ENCODE measurements at regions not wholly inside any gene's neighbourhood (a gene's known extent, or its start where the extent isn't known, plus 50 kb on each side); places are given as distances from the start of the nearest gene placed in this dataset.
"Not testable (repeated sequence)": the region's sequence is repeated elsewhere in the genome, so short reads cannot be mapped to it uniquely, and the experiment has no call there.

DNA sequence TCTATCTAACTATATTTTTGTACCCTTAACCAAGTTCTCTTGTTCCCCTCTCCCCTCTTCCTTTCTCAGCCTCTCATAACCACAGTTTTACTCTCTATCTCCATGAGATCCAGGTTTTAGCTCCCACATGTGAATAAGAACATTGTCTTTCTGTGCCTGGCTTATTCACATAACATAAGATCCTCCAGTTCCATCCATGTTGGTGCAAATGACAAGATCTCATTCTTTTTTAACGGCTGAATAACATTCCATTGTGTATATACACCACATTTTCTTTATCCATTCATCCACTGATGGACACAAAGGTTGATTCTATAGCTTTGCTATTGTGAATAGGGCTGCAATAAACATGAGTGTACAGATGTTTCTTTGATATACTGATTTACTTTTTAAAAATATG lies 83.9 kb upstream of the TMEM178A start:
- no peak for DNase-seq (ENCODE audit: low spot score)

DNA sequence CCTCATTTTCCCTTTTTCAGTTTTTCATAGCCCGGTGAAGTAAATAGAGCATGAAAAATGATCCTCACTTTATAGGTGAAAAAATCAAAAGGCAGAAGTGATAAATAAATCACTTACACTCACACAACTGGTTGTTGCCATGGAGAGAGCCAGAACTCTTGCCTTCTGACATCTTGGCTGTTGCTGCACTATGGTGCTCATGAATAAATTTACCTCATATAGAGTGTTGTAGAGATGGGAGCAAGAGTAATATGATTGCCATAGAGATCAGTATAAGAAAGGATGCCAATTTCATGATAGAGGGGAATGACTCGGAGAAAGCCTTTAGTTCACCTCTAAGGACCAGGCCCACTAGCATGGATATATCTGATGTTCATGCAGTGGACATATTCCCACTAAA lies 82.5 kb upstream of the TMEM178A start:
- no peak for DNase-seq (ENCODE audit: low spot score)

DNA sequence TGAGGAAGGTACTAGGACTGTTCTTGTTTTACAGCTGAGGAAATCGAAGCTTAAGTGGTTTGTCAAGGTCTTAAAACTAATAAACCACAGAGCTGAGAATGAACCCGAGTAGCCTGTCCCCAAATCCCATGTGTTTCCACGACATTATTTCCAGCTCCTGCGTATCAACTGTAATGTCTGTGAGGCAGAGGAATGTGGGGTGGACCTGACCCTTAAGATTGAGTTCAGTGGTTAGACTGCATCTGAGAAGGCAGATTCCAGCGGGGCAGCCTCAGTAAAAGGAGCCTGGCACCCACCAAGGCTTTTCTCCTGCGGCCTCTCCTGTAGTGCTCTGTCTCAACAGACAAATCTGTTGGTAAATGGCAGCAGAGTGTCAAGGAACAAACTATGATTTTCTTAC lies 81.9 kb upstream of the TMEM178A start:
- no peak for DNase-seq (ENCODE audit: low spot score)

DNA sequence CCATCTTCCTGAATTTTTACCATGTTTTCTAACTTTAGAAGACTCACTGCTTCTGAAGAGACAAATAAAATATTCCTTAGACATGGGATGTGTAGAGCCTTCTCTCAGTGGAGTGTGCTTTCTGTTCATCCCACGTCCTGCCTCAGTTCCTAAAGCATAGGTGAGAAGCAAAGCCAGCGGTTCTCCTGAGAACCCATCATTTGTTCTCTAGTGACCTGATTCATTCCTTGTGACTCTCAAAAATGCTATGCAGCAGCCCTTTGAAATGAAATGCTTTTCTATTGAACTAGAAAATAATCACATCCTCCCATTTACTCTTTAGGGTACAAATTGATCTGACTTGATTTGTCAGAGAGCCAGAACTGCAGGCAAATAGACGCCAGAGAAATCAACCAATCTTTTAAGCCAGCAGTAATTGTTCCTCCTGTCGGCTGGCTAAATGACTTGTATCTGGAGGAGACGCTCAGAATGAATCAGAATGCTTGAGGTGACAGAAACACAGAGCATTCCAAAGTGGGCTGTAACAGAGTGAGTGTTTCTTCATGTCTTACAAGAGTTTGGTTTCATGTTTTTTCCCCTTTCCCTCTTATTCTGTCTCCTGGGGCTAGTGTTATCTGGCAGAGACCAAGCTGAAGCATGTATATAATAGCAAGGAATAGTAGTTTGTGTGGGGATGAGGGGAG lies 81.3 kb upstream of the TMEM178A start:
- no peak for DNase-seq (ENCODE audit: low spot score)

DNA sequence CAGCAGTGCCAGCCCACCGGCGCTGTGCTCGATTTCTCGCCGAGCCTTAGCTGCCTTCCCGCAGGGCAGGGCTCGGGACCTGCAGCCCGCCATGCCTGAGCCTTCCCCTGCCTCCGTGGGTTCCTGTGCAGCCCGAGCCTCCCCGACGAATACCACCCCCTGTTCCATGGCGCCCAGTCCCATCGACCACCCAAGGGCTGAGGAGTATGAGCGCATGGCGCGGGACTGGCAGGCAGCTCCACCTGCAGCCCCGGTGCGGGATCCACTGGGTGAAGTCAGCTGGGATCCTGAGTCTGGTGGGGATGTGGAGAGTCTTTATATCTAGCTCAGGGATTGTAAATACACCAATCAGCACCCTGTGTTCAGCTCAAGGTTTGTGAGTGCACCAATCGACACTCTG lies 80.2 kb upstream of the TMEM178A start:
- DNase-seq (ENCODE audit: low spot score), result not testable (repeated sequence)

DNA sequence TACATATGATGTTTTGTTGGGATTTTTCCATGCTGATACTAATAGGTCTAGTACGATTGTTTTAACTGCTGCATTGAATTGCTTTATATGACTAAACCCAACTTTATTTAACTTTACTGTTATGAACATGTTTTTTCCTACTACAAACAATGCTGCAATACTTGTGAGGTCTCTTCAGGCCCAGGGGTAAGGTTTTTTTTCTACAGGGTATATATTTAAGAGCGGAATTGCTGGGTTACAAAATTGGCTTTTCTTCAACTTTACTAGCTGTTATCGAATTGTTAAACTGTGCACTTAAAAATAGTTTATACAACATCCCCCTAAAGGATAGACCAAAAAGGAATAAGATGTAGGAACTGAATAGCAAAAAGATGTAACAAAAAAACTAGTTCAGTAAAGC lies 78.5 kb upstream of the TMEM178A start:
- DNase-seq (ENCODE audit: low spot score), result no peak

DNA sequence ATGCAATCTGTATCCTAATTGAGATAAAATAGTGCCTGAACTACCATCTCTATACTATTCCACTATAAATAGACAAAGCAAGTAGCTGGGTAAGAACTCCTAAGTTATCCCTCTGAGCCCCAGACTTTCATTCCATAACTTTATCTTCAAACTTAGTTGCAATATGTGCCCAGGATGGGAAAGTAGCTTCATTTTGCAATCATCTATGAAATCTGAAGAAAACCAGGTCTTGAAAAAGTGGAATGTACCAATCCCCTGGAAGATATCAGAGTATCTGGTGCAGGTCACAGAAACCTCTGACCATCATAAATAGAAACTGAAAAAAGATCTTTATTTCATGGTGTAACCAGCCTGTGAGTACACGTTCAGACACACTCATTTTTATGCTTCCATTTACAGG lies 78.1 kb upstream of the TMEM178A start:
- no peak for DNase-seq (ENCODE audit: low spot score)

DNA sequence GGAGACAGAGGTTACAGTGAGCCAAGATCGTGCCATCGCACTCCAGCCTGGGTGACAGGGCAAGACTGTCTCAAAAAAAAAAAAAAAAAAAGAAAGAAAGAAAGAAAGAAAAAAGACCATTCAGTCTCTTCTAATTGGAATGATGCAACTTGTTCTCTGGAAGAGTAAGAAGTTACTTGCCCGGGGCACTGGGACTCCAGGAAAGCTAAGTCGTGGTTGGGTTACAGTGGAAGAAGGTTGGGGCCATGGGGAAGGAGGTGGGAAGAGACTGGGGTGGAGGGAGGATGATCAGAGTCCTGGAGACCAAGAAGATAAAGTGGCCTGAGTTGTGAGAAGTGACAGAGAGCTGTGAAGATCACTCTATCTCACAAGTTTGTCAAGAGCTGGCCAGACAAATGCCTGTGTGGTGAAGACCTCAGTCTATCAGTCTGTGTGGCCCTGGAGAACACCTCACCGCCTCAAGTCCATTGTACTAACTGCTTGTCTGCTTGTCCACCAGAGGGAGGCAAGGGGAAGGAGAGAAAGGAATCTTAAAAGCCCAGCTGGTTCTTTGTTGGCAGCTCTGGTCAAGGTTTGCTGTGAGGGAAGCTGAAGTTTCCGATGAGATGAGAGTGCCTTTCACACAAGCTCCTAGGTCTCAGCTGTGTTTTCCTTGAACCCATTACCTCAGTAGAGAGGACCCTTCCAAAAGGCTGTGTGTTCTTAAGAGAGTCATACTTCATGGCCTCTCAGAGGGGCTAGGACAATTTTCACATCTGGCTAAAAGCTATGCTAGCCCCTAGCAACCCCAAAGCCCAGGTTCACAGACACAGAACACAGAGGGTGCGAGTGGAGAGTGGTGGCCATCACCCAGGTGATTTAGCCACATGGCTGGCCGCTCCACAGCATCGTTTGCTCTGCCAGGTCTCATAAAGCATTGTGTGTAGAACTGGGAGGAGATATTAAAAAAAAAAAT lies 72.0 kb upstream of the TMEM178A start:
- DNase-seq (ENCODE audit: low spot score), result peak; percentile 33

DNA sequence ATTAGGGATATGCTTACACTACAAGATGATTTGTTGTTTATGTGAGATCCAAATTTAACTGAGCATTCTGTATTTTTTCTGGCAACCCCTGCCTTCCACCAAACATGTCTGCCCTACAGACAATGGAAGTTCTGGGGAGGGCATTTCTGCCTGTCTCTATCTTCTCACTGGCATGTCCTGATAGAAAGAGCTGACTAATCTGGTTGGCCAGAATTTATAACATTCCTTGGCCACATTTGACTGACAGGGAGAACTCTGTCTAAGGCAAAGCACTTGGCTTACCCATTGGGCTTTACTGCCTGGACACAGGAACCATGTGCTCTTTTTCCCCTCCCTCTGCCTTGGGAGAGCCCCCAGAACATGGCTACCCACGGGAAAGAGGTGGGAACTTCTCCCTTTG lies 70.6 kb upstream of the TMEM178A start:
- no peak for DNase-seq (ENCODE audit: low spot score)

DNA sequence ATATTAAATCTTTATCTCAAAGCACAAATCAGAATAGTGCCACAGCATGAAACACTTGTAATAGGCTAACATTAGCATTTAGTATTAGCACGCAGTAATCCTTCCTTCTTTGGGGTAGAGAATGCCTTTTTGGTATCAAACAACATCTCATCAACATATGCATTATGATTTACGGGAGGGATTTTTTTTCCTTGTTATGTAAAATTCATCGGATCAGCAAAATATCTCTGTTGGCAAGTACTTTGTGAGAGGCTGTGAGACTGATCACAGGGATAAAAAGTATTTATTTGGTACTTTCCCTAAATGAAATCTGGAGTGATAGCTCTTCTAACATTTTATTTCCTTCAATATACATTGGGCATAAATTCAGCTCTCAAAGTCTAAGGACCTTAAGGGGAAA lies 68.4 kb upstream of the TMEM178A start:
- DNase-seq (ENCODE audit: low spot score), result no peak

DNA sequence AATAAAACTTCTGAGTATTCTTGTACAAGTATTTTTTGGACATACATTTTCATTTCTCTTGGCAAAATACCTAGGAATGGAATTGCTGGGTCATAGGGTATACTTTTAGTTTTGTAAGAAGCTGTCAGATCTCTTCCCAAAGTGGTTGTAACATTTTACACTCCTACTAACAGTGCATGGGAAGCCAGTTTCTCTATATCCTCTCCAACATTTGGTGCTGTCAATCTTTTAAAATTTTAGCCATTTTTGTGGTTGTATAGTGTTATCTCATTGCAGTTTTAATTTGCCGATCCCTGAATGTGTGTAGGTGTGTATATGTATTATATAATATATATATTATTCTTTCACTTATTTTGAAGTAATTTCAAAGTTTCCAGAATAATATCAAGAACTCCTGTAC lies 63.1 kb upstream of the TMEM178A start:
- DNase-seq (ENCODE audit: low spot score), result no peak

DNA sequence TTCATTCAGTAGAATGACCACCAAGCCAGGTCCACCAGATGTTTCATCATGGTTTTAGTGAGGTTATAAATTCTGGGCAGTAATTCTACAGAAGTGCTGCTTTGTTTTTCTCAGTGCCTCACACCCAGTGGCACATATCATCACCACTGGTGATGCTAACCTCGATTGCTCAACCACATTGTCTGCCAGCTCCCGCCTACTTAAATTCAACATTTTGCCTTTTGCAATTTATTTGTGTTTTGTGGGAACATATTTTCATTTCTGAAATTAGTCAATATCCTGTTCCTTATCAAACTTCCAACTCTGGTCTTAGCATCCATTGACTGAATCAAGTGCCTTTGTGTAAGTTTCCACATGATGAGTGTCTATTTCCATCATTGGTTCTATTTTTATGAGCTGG lies 62.3 kb upstream of the TMEM178A start:
- no peak for DNase-seq (ENCODE audit: low spot score)

DNA sequence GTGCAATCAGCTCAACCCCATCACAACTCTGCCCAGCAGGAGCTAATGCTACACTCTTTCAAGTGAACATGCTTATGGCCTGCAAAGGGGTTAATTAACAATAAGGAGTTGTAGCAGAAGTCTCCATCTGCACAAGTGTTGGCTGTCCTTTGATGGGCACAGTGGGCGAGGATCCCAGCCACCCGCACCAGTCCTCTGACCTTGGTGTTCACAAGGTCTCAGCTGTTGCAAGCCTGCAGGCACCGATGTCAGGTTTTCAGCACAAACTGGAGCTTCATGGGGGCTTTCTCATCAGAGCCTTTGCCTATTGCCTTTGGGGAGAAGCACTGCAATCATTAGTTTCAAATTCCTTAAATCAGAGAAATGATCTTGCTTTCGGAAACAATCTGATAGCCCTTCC lies 60.9 kb upstream of the TMEM178A start:
- no peak for DNase-seq (ENCODE audit: low spot score)

DNA sequence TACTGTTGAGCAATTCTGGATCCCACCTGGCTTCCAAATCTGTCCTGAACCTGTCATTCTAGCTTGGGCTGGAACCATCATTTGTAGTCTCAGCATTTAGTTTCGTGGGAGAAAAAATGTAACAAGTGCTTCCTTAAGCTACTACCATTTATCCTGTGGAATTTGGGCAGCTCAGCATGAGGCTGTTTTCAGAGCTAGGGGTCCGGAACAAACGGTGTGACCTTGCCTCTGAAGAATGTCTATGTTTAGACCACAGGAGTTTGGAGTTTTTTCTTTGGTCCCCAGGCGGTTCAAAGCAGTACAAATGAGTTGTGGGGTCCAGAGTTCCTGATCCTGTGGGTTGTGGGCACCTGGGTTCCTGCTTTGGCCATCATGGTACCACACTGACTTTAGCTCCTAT lies 59.1 kb upstream of the TMEM178A start:
- DNase-seq (ENCODE audit: low spot score), result no peak

DNA sequence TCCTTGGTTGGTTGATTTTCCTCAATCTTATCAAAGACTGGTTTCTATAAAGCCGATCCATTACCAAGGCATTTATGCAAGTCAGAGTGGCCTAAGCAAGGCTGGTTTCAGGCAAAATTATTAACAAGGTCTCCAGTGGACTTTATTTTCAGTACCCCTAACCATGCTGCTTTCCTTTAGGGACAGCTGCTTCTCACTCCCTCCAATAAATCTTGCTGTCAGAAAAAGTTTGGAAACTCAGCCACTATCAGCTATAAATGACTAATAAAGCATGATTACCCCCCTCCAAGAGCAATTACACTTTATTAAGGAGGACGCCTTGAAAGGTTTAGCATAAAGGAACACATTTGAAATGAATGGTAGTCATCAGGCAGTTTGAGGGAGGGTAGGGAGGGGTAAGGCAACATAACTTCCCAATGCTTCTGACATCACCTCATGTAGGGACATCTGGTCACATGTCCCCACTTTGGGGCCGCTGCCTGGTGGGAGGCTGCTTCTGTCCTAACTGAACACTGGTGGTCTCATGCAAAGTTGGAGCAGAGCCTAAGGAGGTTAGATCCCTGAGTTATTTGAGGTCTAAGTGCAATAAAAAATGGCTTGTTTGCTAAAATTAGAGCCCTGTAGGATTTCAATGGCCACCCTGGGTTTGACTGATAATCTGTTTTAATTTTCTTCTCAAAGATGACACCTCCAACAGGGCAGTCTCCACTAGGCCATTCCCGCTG lies 58.0 kb upstream of the TMEM178A start:
- no peak for DNase-seq (ENCODE audit: low spot score)

DNA sequence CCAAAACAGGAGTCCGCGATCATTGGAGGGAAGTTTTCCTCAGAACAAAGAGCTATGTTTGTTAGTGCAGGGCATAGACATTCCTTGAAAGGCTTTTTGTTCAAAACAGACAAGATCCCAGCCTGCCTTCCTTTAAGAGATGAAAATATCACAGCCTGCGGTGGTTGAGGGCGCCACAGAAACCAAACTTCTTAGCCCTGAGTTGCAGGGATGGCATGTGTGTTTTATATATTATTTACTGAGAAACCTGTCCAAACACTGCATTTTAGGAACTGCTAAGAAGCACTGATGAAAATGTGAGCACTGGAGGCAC lies 57.5 kb upstream of the TMEM178A start:
- no peak for DNase-seq (ENCODE audit: low spot score)

DNA sequence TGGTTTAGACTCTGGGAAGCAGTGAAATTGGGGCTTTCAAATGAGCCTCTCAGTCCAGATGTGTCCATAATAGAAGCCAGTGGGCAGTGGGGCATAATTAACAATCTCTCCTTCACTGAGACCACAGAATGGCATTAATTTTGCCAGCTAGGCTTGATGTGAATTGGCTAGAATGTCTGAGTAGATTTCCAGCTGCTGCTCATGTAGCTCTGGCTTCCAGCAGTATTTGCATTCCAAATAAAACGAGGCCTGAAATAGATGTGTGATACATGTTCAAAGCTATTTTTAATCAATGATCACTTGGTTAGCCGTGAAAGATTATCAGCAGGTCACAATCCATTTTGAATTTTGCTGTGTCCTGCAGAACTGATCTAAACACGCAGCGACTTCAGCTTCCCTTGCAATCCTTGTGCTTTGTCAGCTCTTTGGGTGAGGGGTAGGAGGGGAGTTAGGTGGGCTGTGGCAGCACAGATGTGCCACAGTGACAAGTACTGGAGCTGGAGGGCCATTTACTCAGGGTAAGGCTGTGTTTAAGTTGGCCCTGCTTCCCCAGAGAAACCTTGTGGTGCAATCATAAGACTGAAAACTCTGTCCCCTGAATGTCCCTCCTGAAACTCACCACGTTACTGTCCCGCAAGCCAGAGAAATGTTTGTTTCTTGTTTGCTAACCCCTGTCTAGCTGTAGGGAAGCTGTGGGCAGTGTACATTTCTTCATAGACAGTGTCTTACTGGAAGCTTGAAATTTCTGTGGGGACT lies 56.9 kb upstream of the TMEM178A start:
- DNase-seq (ENCODE audit: low spot score), result no peak

DNA sequence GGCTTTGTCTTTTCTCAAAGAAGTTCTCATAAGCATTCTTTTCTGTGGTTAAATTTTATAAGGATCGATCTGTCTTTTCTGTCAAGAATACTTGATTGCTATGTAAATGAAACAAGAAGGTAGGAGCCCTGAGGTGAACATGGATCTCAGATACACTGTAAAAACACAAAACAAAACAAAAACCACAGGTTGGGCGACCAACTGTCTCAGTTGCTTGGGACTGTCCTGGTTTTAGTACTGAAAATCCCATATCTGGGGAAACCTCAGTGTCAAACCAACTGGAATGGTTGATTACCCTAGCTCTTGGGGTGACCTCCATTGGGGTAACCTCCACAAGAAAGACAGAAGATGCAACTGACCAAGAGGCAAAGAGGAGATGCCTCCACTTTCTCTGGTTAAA lies 55.8 kb upstream of the TMEM178A start:
- no peak for DNase-seq (ENCODE audit: low spot score)

DNA sequence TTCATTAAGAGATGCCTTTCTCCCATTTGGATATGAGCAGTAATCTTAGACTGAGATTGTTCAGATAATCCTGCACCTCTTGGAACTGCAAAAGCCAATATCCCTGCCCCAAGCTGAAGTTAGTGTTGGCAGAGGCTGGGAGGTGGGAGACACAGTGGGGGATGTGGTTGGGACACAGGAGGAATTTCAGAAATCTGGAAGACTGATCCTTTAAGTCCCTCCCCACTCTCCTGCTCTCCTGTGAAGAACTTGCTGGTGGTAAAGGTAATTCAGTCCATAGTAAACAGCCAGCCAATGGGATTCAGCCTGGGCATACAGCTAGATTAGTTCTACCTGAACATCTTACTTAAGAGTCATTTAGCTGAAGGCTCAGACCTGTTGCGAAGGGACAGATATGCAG lies 50.0 kb upstream of the TMEM178A start:
- no peak for DNase-seq (ENCODE audit: low spot score)
